HepG2 (cell line): ENCODE measurements at regions not wholly inside any gene's neighbourhood (a gene's known extent, or its start where the extent isn't known, plus 50 kb on each side); places are given as distances from the start of the nearest gene placed in this dataset.

Experiments used
- AKNA ChIP-seq: sonication (generic); formaldehyde crosslinking; IDR thresholded peaks from 2 replicates; pipeline ENCODE4 v1.4.0; 2020; ENCODE audit warnings: missing genetic modification reagents, borderline replicate concordance
- EP300 ChIP-seq, 3 experiments: sonication (generic) in 1 of 3; formaldehyde crosslinking in 1 of 3; IDR thresholded peaks; 2 replicates each; pipeline versions ENCODE4 v1.5.1 to v1.6.1; 2011 to 2020; ENCODE audit warnings: low read depth in 2 of 3, low read length in 2 of 3, borderline replicate concordance in 1 of 3, improper control_type of control experiment in 1 of 3, mild to moderate bottlenecking in 1 of 3, missing genetic modification reagents in 1 of 3, moderate library complexity in 1 of 3
- GPBP1L1 ChIP-seq: sonication (generic); formaldehyde crosslinking; IDR thresholded peaks from 2 replicates; pipeline ENCODE4 v1.5.0; 2020; ENCODE audit warnings: mild to moderate bottlenecking, missing genetic modification reagents
- GTF3A ChIP-seq: sonication (generic); formaldehyde crosslinking; conservative IDR thresholded peaks from 2 replicates; pipeline ENCODE4 v1.4.0; 2020; ENCODE audit warnings: mild to moderate bottlenecking, missing genetic modification reagents
- HDAC2 ChIP-seq: sonication (generic); formaldehyde crosslinking; IDR thresholded peaks from 2 replicates; pipeline ENCODE4 v1.4.0; 2020; ENCODE audit warnings: missing genetic modification reagents
- IRF1 ChIP-seq: sonication (generic); formaldehyde crosslinking; IDR thresholded peaks from 2 replicates; pipeline ENCODE4 v1.4.0; 2020; ENCODE audit warnings: low read depth, mild to moderate bottlenecking, missing genetic modification reagents
- MIER3 ChIP-seq: IDR thresholded peaks from 2 replicates; pipeline ENCODE4 v1.6.1; 2016; ENCODE audit warnings: missing compliant biosample characterization, borderline replicate concordance
- NR2F1 ChIP-seq, 2 experiments: fragments of 450-650 bp in 1 of 2; formaldehyde crosslinking in 1 of 2; IDR thresholded peaks; 2 replicates each; pipeline versions ENCODE4 v1.5.0 to v1.6.1; 2016 to 2020; ENCODE audit warnings: mild to moderate bottlenecking in 1 of 2, missing compliant biosample characterization in 1 of 2, missing genetic modification reagents in 1 of 2, moderate library complexity in 1 of 2
- PAF1 ChIP-seq: IDR thresholded peaks from 2 replicates; pipeline ENCODE4 v1.6.1; 2016; ENCODE audit warnings: missing genetic modification reagents, missing compliant biosample characterization
- PHF20 ChIP-seq: sonication (generic); formaldehyde crosslinking; IDR thresholded peaks from 2 replicates; pipeline ENCODE4 v1.5.0; 2020; ENCODE audit warnings: mild to moderate bottlenecking, missing genetic modification reagents
- SETDB1 ChIP-seq: sonication (generic); formaldehyde crosslinking; IDR thresholded peaks from 2 replicates; pipeline ENCODE4 v1.5.1; 2020; ENCODE audit warnings: missing genetic modification reagents, mild to moderate bottlenecking, borderline replicate concordance
- SIX1 ChIP-seq: sonication (generic); formaldehyde crosslinking; IDR thresholded peaks from 2 replicates; pipeline ENCODE4 v1.4.0; 2020; ENCODE audit warnings: missing genetic modification reagents, borderline replicate concordance
- STAT6 ChIP-seq: sonication (generic); formaldehyde crosslinking; IDR thresholded peaks from 2 replicates; pipeline ENCODE4 v1.4.0; 2020; ENCODE audit warnings: missing genetic modification reagents, mild to moderate bottlenecking, borderline replicate concordance
- TEAD3 ChIP-seq: optimal IDR thresholded peaks from 2 replicates; pipeline ENCODE3; 2016; ENCODE audit warnings: borderline replicate concordance
- THYN1 ChIP-seq: sonication (generic); formaldehyde crosslinking; IDR thresholded peaks from 2 replicates; pipeline ENCODE4 v1.8.1; 2023; ENCODE audit warnings: low read depth, mild to moderate bottlenecking, moderate library complexity, missing genetic modification reagents, borderline replicate concordance
- U2AF1 ChIP-seq: fragments of 200-400 bp; formaldehyde crosslinking; optimal IDR thresholded peaks from 2 replicates; pipeline ENCODE3; 2017; ENCODE audit warnings: mild to moderate bottlenecking, low read depth, low read length
- ZNF224 ChIP-seq: sonication (generic); formaldehyde crosslinking; IDR thresholded peaks from 2 replicates; pipeline ENCODE4 v1.5.0; 2020; ENCODE audit warnings: mild to moderate bottlenecking, missing genetic modification reagents
- ZNF251 ChIP-seq: sonication (generic); formaldehyde crosslinking; IDR thresholded peaks from 2 replicates; pipeline ENCODE4 v1.9.0; 2021; ENCODE audit warnings: mild to moderate bottlenecking, missing genetic modification reagents
- ZNF652 ChIP-seq: IDR thresholded peaks from 2 replicates; pipeline ENCODE4 v1.6.1; 2016; ENCODE audit warnings: low read depth, borderline replicate concordance

GRCh38 chr2:8119782-8120505 is 561.9 kb upstream of the ID2 start (continued):
- TF ChIP-seq SIX1 (CRISPR knock-in tag) (peak; percentile 75), THYN1 (CRISPR knock-in tag) (peak; percentile 80; the same call in 1 of the 2 replicates), TEAD3 (CRISPR knock-in tag) (peak; percentile 91), ZNF251 (CRISPR knock-in tag) (no peak), PAF1 (CRISPR knock-in tag) (no peak), IRF1 (CRISPR knock-in tag) (0 out of 2 replicates have a peak, but pooled peaks have one; percentile 57), HDAC2 (CRISPR knock-in tag) (peak; percentile 92), NR2F1 (CRISPR knock-in tag; IDR thresholded peaks at IDR 0.05) (no peak), ZNF652 (CRISPR knock-in tag) (no peak), AKNA (no peak), GPBP1L1 (CRISPR knock-in tag) (no peak), PHF20 (no peak), U2AF1 (no peak), ZNF224 (CRISPR knock-in tag) (no peak), SETDB1 (CRISPR knock-in tag) (no peak), EP300 (IDR thresholded peaks at IDR 0.05; ENCODE audit: low read depth in 2 of 2, low read length in 2 of 2) (peak; percentile 32 to 97), EP300 (CRISPR knock-in tag; IDR thresholded peaks at IDR 0.05; ENCODE audit: borderline replicate concordance) (peak; percentile 88), MIER3 (peak; percentile 83; the same call in 1 of the 2 replicates), GTF3A (no peak), STAT6 (CRISPR knock-in tag) (peak; percentile 89; the same call in 1 of the 2 replicates)
